SK-N-SH treated with all-trans-retinoic acid at 6 μM for 48 hours (cell line): ENCODE measurements at regions not wholly inside any gene's neighbourhood (a gene's known extent, or its start where the extent isn't known, plus 50 kb on each side); places are given as distances from the start of the nearest gene placed in this dataset.

Experiments
- ATAC-seq: fragments of 200-7000 bp; cut with Tn5 transposase; 3 replicates; pipeline ENCODE4 v1.9.1; 2020; ENCODE audit warnings: mild to moderate bottlenecking, moderate library complexity
- ARNTL ChIP-seq: fragments of 450-650 bp; formaldehyde crosslinking; IDR thresholded peaks from 2 replicates; pipeline ENCODE4 v1.5.0; 2020; ENCODE audit warnings: low read depth, mild to moderate bottlenecking, moderate library complexity, borderline replicate concordance
- BACH2 ChIP-seq: fragments of 250-450 bp; sonication (Bioruptor Pico); IDR thresholded peaks from 2 replicates; pipeline ENCODE4 v1.9.0; 2021; ENCODE audit warnings: mild to moderate bottlenecking, borderline replicate concordance
- CSDC2 ChIP-seq: fragments of 250-450 bp; sonication (Bioruptor Pico); IDR thresholded peaks from 2 replicates; pipeline ENCODE4 v1.5.0; 2020; ENCODE audit warnings: mild to moderate bottlenecking, moderate library complexity
- ESRRG ChIP-seq: fragments of 250-450 bp; sonication (Bioruptor Pico); IDR thresholded peaks from 2 replicates; pipeline ENCODE4 v1.6.1; 2021; ENCODE audit warnings: mild to moderate bottlenecking
- GLIS3 ChIP-seq: fragments of 250-450 bp; sonication (Bioruptor Pico); IDR thresholded peaks from 2 replicates; pipeline ENCODE4 v1.5.0; 2020; ENCODE audit warnings: mild to moderate bottlenecking, moderate library complexity
- ISL1 ChIP-seq: fragments of 250-450 bp; sonication (Bioruptor Pico); IDR thresholded peaks from 2 replicates; pipeline ENCODE4 v2.1.2; 2022; ENCODE audit warnings: mild to moderate bottlenecking, moderate library complexity
- OSR1 ChIP-seq: fragments of 250-450 bp; sonication (Bioruptor Pico); IDR thresholded peaks from 2 replicates; pipeline ENCODE4 v1.8.0; 2022; ENCODE audit warnings: moderate library complexity, mild to moderate bottlenecking, inconsistent platforms
- PPARA ChIP-seq: fragments of 250-450 bp; sonication (Bioruptor Pico); IDR thresholded peaks from 2 replicates; pipeline ENCODE4 v1.5.0; 2020; ENCODE audit warnings: mild to moderate bottlenecking, borderline replicate concordance
- RARB ChIP-seq: fragments of 250-450 bp; sonication (Bioruptor Pico); IDR thresholded peaks from 2 replicates; pipeline ENCODE4 v1.8.0; 2021; ENCODE audit warnings: mild to moderate bottlenecking, moderate library complexity
- SNAI2 ChIP-seq: fragments of 250-450 bp; sonication (Bioruptor Pico); IDR thresholded peaks from 2 replicates; pipeline ENCODE4 v1.5.0; 2020; ENCODE audit warnings: mild to moderate bottlenecking, moderate library complexity
- TCF4 ChIP-seq: fragments of 250-450 bp; sonication (Bioruptor Pico); IDR thresholded peaks from 2 replicates; pipeline ENCODE4 v1.8.0; 2021; ENCODE audit warnings: mild to moderate bottlenecking, moderate library complexity, borderline replicate concordance
- TOX ChIP-seq: fragments of 250-450 bp; sonication (Bioruptor Pico); IDR thresholded peaks from 2 replicates; pipeline ENCODE4 v1.8.0; 2021; ENCODE audit warnings: mild to moderate bottlenecking, moderate library complexity, borderline replicate concordance
- TSHZ2 ChIP-seq: fragments of 250-450 bp; sonication (Bioruptor Pico); IDR thresholded peaks from 2 replicates; pipeline ENCODE4 v1.5.0; 2020; ENCODE audit warnings: mild to moderate bottlenecking, moderate library complexity
- ZC3H10 ChIP-seq: fragments of 250-450 bp; sonication (Bioruptor Pico); IDR thresholded peaks from 2 replicates; pipeline ENCODE4 v1.5.1; 2021; ENCODE audit warnings: mild to moderate bottlenecking, moderate library complexity
- ZFP3 ChIP-seq: fragments of 250-450 bp; sonication (Bioruptor Pico); IDR thresholded peaks from 2 replicates; pipeline ENCODE4 v1.5.0; 2020; ENCODE audit warnings: mild to moderate bottlenecking, moderate library complexity
- ZFP30 ChIP-seq: fragments of 450-650 bp; formaldehyde crosslinking; IDR thresholded peaks from 2 replicates; pipeline ENCODE4 v1.5.0; 2022; ENCODE audit warnings: mild to moderate bottlenecking, moderate library complexity
- ZNF565 ChIP-seq: fragments of 450-650 bp; formaldehyde crosslinking; conservative IDR thresholded peaks from 2 replicates; pipeline ENCODE4 v1.5.0; 2020; ENCODE audit warnings: low read depth, mild to moderate bottlenecking, moderate library complexity
- ZNF70 ChIP-seq: fragments of 450-650 bp; formaldehyde crosslinking; IDR thresholded peaks from 2 replicates; pipeline ENCODE4 v1.5.0; 2020; ENCODE audit warnings: mild to moderate bottlenecking, moderate library complexity
- ZNF8 ChIP-seq: fragments of 450-650 bp; formaldehyde crosslinking; IDR thresholded peaks from 2 replicates; pipeline ENCODE4 v1.5.0; 2020; ENCODE audit warnings: mild to moderate bottlenecking, moderate library complexity
- TF ChIP-seq, protein P1 (sequence below): fragments of 250-450 bp; sonication (Bioruptor Pico); IDR thresholded peaks from 2 replicates; pipeline ENCODE4 v1.8.0; 2020; ENCODE audit warnings: mild to moderate bottlenecking, moderate library complexity, borderline replicate concordance
- TF ChIP-seq, protein P2 (sequence below): fragments of 250-450 bp; sonication (Bioruptor Pico); IDR thresholded peaks from 2 replicates; pipeline ENCODE4 v1.5.1; 2021; ENCODE audit warnings: mild to moderate bottlenecking, moderate library complexity
- TF ChIP-seq, protein P3 (sequence below): fragments of 250-450 bp; sonication (Bioruptor Pico); IDR thresholded peaks from 2 replicates; pipeline ENCODE4 v1.8.0; 2021; ENCODE audit warnings: low read depth, mild to moderate bottlenecking, moderate library complexity, borderline replicate concordance

- no peak for ATAC-seq
- no peak for TF ChIP-seq ZNF8 (CRISPR knock-in tag)
- no peak for TF ChIP-seq ZNF565 (CRISPR knock-in tag)
- TF ChIP-seq, protein P1, sequence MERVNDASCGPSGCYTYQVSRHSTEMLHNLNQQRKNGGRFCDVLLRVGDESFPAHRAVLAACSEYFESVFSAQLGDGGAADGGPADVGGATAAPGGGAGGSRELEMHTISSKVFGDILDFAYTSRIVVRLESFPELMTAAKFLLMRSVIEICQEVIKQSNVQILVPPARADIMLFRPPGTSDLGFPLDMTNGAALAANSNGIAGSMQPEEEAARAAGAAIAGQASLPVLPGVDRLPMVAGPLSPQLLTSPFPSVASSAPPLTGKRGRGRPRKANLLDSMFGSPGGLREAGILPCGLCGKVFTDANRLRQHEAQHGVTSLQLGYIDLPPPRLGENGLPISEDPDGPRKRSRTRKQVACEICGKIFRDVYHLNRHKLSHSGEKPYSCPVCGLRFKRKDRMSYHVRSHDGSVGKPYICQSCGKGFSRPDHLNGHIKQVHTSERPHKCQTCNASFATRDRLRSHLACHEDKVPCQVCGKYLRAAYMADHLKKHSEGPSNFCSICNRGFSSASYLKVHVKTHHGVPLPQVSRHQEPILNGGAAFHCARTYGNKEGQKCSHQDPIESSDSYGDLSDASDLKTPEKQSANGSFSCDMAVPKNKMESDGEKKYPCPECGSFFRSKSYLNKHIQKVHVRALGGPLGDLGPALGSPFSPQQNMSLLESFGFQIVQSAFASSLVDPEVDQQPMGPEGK (CRISPR knock-in tag), result no peak
- TF ChIP-seq TSHZ2 (CRISPR knock-in tag), result no peak
- no peak for TF ChIP-seq GLIS3 (CRISPR knock-in tag)
- TF ChIP-seq BACH2 (CRISPR knock-in tag), result no peak
- TF ChIP-seq RARB (CRISPR knock-in tag), result no peak
- no peak for TF ChIP-seq CSDC2 (CRISPR knock-in tag)
- no peak for TF ChIP-seq ESRRG
- no peak for TF ChIP-seq TOX
- TF ChIP-seq OSR1, result no peak
- no peak for TF ChIP-seq ZC3H10
- TF ChIP-seq, protein P2, sequence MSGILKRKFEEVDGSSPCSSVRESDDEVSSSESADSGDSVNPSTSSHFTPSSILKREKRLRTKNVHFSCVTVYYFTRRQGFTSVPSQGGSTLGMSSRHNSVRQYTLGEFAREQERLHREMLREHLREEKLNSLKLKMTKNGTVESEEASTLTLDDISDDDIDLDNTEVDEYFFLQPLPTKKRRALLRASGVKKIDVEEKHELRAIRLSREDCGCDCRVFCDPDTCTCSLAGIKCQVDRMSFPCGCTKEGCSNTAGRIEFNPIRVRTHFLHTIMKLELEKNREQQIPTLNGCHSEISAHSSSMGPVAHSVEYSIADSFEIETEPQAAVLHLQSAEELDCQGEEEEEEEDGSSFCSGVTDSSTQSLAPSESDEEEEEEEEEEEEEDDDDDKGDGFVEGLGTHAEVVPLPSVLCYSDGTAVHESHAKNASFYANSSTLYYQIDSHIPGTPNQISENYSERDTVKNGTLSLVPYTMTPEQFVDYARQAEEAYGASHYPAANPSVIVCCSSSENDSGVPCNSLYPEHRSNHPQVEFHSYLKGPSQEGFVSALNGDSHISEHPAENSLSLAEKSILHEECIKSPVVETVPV (CRISPR knock-in tag), result no peak
- TF ChIP-seq, protein P3, sequence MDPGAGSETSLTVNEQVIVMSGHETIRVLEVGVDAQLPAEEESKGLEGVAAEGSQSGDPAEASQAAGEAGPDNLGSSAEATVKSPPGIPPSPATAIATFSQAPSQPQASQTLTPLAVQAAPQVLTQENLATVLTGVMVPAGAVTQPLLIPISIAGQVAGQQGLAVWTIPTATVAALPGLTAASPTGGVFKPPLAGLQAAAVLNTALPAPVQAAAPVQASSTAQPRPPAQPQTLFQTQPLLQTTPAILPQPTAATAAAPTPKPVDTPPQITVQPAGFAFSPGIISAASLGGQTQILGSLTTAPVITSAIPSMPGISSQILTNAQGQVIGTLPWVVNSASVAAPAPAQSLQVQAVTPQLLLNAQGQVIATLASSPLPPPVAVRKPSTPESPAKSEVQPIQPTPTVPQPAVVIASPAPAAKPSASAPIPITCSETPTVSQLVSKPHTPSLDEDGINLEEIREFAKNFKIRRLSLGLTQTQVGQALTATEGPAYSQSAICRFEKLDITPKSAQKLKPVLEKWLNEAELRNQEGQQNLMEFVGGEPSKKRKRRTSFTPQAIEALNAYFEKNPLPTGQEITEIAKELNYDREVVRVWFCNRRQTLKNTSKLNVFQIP (CRISPR knock-in tag), result no peak
- TF ChIP-seq ZFP30 (CRISPR knock-in tag), result no peak
- no peak for TF ChIP-seq TCF4 (CRISPR knock-in tag)
- TF ChIP-seq PPARA (CRISPR knock-in tag), result no peak
- TF ChIP-seq, all 23 proteins: peak for 0
These were observed 99.6 kb upstream of the SCG2 start for GRCh38 chr2:223701761-223702160.

DNA sequence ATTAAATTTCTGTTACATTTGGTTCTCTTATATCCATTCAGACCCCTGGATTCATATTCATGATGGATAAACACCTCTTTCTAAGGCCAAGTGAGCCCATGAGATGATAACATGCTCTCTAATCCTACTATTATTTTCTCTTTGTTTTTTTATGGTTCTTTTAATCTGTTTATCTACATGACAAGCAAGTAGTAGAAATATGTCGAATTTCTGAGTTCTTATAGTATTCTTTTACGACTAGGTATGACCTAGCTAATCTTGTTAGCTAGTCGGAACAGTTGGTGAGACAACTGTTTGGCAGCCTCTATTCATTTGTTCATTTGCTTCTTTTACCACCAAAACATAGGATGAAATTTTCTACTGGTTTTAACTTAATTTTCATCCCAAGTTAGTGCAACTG, 98.1 kb upstream of the SCG2 start:
- no peak for ATAC-seq
- TF ChIP-seq BACH2 (CRISPR knock-in tag) (no peak), SNAI2 (CRISPR knock-in tag) (no peak), ISL1 (CRISPR knock-in tag) (no peak), TOX (no peak), TSHZ2 (CRISPR knock-in tag) (no peak), CSDC2 (CRISPR knock-in tag) (no peak), ZNF8 (CRISPR knock-in tag) (no peak), ZNF70 (CRISPR knock-in tag) (no peak), ZFP30 (CRISPR knock-in tag) (no peak), ARNTL (CRISPR knock-in tag) (no peak), ZFP3 (CRISPR knock-in tag) (no peak), GLIS3 (CRISPR knock-in tag) (no peak), ZC3H10 (no peak)
- TF ChIP-seq, protein P1 (CRISPR knock-in tag), result no peak
- TF ChIP-seq, protein P3 (CRISPR knock-in tag), result no peak
- TF ChIP-seq, protein P2 (CRISPR knock-in tag), result no peak
